NCI-H82 treated with DMSO at 0.1 percent for 48 hours (cell line): ENCODE measurements at regions not wholly inside any gene's neighbourhood (a gene's known extent, or its start where the extent isn't known, plus 50 kb on each side); places are given as distances from the start of the nearest gene placed in this dataset.
A peak's percentile ranks its signal among the peaks of the same experiment; 100 is the strongest.
"Not testable (repeated sequence)": the region's sequence is repeated elsewhere in the genome, so short reads cannot be mapped to it uniquely, and the experiment has no call there.

ENCODE experiments used
- DNase-seq: peaks from one replicate; lab custom pipeline; 2025; ENCODE audit not compliant: unreplicated experiment; lab: John Stamatoyannopoulos, UW

DNA sequence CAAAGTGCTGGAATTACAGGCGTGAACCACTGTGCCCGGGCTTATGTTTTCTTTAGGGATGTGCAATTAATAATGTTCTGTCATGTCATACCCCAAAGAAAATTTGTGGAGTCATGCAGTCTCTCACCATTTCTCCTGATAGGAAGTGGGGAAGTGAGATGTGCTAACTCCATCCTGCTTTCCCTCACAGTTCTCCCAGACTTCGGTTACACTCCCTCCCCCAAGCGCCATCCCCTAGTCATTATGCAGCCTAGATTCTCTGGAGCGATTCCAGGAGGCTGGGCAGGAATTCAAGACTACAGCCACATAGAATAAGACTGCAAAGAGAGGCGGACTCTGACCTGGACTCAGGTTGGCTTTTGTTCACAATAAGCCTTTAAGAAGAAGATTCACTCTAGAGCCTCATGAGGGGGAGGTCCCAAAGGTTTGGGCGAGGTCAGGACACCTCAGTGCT is 271.4 kb downstream of the ALDH8A1 start:
- DNase-seq: no peak

DNA sequence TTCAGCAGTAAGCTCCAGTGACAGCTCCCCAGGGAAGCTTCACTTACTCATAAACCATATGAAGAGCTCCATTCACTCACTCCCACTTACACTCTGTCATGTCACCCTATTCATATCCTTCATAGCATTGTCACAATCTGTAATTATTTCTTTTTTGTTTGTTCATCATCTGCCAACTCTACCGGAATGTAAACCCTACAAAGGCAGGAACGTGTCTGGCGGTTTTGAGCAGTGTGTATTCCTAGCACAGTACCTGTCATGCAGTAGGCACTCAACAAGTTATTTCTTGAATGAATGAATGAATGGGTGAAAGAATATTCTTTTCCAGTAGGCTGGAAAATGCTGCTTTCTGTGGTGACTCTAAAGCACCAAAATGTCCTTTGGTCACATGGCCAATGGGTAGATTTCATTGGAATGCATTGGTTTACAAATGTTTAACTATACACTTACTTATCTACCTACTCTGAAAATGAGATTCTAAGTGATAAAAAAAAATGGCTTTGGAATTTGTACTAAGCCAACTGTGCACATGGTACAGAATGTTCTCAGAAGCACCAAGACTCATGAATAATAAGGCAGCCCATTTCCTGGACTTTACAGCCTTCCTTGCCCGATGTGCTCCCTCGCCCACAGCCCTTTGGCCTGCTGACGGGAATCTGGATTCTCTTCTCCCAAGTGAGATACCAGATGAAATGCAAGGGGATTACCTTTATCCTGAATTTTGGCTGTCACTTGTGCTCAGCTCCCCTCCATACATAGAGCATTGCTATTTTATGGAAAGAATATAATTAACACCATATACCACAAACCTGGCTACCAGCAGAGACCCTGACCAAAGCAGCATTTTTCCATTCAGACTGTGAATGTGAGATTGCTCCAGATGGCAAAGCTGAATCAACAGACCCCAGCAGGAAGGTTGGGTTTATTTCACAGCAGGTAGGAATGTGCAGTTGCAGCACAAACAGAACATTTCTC is 273.3 kb downstream of the ALDH8A1 start:
- DNase-seq: no peak

DNA sequence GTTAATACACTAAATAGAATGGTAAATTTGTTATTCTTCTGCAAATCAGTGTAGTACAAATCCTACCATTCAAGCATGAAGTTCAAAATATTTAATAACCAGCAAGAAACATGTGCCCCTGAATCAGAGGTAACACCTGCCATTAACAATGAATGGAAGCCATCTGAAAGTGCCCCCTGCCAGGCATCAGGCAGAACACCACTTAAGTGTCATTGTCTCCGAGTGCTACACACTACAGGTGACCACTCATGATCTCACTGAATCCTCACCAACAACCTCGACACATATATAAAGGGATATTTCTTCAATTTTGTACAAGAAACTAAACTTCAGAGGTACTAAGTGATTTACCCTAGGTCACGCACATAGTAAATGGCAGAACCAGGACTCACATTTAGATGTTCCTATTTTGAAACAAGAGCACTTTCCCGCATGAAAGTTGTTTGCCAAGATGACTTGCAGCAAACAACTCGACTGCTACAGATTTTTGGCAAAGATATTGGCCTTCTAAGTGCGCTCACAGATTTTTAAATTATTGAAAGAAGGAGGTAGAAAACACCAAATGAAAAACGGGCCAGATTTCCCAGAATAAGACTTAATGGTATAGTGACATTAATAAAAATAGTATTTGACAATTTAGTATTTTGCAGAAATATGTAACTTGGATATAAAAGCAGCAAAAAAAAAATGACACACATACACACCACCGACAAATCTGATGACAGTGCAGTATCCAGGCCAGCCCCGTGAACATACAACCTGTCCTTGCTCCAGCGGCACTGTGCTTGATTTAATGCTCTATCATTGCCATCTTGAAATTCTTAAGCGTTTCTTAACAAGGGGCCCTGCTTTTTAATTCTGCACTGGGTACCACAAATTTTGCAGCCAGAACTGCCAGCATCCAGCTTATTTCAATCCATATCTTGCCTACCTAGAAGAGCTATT is 274.5 kb downstream of the ALDH8A1 start:
- no peak for DNase-seq

DNA sequence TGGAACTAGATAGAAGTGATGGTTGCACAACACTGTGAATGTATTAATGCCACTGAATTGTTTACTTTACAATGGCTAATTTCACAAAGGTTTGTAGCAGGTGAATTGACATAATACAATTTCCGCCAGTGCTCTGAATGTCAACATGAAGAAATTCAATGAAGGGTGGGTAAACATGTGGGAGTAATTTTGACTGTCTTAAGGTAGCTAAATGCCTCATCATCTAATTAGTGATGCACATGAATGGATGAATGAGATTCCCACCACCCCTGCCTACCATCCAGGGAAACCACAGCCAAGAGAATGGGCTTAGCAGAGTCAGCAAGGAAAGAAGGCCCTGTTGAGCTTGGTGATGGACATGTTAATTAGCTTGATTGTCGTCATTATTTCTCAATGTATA is 275.3 kb downstream of the ALDH8A1 start:
- no peak for DNase-seq

DNA sequence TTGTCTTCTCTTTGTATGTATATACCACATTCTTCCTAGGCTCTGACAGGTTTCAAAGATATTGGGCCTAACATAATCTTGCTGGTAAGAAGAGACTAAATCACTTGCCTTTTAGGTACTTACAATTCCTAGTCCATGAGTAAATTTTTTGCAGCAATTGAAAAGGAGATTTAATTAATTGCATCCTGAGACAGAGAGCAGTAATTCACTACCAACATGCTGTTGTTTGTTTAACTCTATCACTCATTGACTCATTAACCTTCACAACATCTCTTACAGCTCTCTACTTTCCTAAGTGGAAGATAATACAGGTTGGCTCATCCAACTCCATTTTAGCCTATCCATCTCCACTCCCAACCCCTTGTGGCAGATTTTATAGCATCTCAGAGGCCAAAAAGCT is 280.4 kb downstream of the ALDH8A1 start:
- no peak for DNase-seq

DNA sequence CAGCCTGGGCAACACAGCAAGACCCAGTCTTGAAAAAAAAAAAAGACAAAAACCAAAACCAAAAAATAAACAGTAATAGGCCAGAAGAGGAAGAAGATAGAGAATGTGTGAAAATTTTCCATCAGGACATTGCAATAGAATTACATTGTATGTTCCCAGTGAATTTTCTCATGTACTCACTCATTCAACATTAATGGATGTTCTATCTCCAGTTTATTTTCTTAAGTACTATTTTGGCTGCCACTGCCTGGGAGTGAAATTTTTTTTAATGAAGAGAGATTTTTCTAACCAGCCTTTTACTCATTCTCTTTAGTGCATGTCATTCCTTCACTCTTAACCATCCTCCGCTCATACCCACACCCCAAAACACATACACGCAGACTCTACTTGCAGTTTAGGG is 282.8 kb downstream of the ALDH8A1 start:
- DNase-seq: no peak

DNA sequence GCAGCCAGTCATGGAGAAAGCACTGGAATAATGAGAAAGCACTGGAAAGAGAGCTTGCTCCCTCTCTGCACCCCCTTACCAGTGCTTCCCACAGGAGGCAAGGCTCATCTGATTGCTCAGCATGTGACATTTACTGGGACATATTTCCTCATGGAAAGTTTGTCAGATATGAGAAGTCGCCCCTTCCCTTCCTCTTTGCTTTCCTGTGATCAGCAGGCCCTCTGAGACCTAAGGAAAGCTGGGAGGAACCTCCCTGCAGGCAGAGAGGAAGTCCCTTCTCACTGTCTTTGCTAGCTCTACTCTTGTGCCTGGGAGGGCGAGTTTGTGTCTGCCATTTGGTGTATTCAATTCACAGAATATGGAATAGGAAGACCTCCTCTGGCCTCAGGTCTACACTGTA is 283.8 kb downstream of the ALDH8A1 start:
- no peak for DNase-seq

DNA sequence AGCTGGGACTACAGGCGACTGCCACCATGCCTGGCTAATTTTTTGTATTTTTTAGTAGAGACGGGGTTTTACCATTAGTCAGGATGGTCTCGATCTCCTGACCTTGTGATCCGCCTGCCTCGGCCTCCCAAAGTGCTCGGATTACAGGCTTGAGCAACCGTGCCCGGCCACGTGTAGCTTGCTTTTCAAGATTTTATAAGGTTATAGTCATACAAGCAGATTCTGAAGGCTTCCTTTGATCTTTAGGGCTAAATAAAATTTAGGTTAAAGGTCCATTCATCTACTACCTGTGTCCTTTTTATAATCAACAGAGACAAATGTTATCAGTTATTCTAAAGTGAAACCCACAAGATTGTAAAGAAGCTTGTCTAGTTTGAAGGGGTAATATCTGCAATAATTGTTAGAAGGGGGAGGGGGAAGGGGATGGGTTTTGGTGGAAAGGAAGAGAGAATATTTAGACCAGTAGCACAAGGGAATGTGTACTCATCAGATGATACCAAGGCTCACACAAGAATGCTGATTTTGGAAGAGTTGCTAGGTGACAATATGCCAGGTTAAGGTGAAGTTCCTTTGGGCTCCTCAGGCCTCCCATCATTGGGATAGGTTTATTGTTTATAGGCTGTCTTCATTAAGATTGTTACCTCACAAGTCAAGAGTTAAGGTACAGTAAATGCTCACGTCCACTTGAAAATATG is 284.7 kb downstream of the ALDH8A1 start:
- DNase-seq: no peak

DNA sequence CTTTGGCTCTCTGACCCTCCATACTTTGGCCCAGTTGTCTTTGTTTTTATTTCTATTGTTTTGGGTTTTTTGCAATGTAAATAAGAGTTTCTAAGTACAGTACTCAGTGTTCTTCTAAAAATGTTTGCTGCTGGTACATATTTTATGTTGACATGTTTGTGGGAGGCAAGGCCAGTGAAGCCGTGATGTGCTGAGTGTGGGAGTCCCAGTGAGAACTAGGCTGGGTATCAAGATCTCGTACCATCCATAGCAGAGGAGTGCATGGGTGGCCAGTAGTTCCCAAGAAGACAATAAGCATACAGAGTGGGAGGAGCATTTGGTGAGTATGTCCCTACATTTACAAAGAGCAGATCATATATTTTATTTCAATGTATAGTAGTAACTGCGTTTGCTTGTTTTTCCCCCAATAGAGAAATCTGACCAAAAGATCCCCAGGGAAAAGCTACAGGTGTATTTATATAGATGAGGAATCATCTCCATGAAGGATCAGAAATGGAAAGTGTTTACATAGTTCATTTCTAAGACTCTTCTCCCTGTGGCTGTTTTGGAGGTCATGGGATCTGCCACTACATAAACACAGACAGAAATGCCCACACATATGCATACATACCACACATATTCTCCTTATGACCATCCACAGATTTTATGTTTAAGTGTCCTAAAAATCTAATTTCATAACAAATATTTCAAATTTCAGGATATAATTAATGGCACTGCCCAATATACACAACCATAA is 285.9 kb downstream of the ALDH8A1 start:
- no peak for DNase-seq

DNA sequence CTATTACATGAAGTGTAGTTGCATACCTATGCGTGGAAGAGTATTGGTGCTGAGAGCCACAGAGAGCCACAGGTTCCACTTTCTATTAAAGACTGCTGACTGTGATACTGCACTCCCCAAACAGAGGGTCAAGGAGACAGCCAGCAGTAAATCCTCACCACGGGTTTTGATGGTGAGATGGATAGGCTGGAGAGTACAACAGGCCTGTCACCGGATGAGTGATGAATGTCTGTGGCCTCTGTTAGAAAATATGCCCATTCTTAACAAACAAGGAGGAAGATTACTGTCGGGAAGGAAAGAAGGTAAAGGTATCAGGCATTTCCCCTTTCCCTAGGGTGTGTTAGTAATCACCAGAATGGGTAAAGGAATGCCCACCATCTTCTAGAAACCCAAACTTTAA is 286.5 kb downstream of the ALDH8A1 start:
- DNase-seq: no peak

DNA sequence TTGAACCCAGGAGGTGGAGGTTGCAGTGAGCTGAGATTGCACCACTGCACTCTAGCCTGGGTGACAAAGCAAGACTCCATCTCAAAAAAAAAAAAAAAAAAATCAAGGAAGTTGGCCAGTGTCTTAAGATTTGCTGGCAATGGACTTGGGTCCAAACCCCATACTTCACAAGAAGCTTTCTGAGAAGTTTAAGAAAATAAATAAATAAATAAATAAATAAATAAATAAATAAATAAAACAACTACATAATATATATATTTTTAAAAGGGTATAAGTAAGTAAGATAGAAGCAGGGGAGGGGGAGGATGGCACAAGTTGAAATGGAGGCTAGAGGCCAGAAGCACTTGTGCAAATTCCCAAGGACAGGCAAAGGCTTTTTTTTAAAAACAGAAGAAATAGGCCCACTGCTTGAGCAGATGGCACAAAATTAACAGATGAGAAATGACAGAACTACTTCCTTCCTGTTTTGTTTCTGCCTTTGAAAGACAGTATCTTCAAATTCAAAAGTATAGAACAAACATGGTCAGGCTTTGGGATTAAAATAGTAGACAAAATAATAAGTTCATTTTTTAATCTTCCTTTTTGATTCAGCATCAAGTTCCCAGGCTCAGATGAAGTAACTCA is 287.7 kb downstream of the ALDH8A1 start:
- no peak for DNase-seq

DNA sequence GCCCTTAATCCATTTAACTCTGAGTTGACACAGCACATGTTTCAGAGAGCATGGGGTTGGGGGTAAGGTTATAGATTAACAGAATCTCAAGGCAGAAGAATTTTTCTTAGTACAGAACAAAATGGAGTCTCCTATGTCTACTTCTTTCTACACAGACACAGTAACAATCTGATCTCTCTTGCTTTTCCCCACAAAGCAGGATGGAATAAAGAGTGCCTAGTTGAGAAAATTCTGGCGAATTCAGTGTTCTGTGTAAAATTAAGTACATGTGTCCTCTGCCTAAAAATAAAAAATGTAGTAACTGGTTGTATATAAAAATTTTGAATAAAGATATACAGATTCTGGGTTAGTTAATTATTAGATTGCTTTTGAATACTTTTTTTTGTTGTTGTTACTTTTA is 290.0 kb downstream of the ALDH8A1 start:
- not testable (repeated sequence) for DNase-seq

DNA sequence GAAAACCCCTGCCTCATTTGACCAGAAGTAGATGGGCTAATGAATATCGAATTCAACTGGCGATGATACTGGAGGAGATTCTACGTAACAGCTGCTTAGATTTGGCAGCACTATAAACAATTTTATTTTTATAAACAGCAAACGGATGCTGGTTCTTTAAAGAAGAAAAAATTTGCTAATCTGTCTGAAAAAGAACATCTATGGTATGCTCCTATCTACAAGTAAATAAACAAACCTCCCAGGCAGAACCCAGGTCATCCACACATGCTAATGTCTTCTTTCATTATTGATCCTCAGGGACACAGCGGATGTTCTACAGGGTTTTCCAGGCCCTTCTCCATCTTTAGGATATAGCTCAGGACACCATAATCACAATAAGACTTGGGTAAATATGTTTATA is 291.3 kb downstream of the ALDH8A1 start:
- peak; percentile 26 for DNase-seq

DNA sequence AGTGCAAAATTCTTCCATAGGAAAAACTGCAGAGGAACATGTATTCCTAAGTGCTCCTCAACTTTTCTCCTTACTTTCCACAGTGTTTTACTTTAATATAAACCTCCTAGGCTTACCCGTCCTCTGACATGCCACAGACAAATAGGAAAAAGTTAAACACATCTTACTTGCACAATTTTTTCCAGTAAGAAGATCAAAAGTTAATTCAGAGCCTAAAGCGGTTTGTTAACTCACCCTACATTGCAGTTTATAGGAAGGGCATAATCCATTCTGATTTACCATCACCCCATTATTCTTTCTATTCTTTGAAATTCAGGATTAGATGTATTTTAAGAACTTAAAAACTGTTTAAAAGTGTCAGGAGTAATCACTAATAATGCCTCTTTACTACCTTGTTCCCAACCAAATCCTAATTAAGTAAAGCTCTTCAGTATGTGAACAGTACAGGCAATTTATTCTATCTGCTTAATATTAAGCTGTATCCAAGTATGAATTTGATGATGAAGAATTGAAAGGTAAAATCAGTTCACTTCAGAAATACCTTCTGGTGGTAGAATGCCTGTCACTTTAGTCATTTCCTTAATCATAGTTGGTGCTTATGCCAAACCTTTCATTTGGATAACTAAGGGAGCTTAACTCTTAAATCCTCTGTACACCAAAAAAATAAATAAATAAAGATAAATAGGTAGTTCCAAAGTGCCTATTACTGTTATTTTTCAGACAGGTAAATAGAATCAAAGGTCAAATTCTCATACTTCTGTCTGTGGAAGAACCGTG is 292.0 kb downstream of the ALDH8A1 start:
- DNase-seq: no peak

DNA sequence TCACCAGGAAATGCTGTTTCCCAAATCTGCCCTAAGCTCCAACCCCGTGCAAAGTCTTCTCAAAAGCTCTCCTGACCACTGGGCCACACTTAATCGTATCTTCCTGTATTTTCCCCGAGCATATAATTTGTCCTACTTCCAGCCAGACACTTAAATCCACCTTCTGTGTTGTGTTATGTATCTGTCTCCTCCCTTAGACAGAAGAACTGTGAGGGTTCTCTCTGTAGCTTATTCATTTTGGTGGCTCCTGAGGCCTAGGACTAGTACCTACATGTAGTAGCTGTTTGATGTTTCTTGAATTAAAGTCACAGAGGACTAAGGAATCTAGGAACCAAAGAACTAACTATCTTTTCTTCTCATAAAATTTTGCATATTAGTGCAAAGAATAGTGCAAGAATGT is 292.6 kb downstream of the ALDH8A1 start:
- no peak for DNase-seq

DNA sequence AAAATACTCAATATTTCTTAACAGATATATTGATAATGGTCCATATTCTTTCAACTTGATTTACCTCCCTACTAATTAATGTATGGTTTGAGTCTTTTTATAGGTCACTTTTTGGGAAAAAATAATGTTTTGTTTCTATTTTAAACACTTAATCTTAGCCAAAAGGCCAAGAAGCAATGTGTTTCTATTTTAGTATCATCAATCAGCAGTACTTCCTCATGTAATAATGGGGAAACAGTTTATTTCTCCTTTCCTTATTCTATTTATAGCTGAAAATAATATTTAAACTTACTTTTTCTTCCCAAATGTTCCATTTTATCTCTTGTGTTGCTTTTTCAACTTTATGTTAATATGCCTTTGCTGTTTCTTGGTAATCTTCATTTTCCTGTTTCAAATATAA is 295.1 kb downstream of the ALDH8A1 start:
- DNase-seq: no peak

DNA sequence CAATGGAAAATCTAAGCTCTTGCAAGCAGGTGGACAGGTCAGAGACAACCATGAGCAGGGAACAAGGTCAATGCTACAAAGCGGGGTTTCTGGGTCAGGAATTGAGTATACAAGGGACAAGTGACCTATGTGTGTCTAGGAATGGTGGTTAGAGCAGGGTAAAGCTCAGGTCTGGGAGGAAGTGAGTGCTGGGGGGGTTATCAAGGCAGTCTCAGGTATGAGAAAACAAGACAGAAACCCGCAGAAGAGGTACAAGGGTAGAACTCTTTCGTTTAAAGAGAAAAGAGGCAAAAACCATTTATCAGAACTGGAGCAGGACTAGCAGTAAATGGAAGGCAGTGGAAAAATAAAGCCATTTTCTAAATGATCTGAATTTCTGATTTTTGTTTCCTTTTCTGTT is 298.4 kb downstream of the ALDH8A1 start:
- no peak for DNase-seq

DNA sequence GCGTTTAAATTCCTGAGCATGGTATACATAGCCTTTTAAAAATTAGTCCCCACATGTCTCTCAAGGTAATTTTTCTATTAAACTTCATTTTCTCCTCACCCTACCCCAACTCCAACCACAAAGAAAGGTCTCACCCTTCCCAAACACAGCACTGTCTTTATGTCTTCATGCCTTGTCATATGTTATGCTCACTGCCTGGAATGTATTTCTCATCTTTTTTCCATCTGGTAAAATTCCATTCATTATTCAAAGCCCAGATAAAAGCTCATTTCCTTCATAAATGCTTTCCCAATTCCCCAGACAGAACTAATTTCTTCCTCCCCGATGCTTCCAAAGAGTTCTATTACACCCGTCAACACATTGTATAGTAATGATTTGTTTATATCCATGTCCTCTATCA is 302.0 kb downstream of the ALDH8A1 start:
- no peak for DNase-seq

DNA sequence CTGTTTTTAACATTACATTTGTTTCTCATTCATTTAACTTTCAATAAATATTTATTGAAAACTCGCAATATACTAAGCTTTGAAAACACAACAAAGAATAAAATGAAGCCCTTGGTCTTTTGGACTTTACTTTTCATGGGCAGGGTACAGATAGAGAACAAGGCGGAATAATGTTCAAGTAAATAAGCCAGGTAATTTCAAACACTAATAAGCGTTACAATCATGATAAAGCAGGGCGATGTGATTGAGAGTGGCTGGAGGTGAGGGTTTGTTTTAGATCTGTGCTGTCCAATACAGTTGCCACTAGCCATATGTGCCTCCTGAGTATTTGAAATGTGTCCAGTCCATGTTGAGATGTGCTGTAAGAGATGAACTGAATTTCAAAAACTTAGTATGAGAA is 307.1 kb downstream of the ALDH8A1 start:
- no peak for DNase-seq
